Ectodermal cell (in vitro differentiated cells): ENCODE measurements at regions not wholly inside any gene's neighbourhood (a gene's known extent, or its start where the extent isn't known, plus 50 kb on each side); places are given as distances from the start of the nearest gene placed in this dataset.

Experiments used
- H3K27ac ChIP-seq: 2 replicates; pipeline ENCODE4 v1.7.0; 2013; ENCODE audit warnings: mild to moderate bottlenecking, low read depth, low read length; ENCODE audit not compliant: insufficient read depth, poor library complexity, severe bottlenecking
- H3K27me3 ChIP-seq: 2 replicates; pipeline ENCODE4 v1.7.0; 2013; ENCODE audit warnings: mild to moderate bottlenecking, low read length; ENCODE audit not compliant: insufficient read depth, control insufficient read depth, poor library complexity, severe bottlenecking
- H3K36me3 ChIP-seq: one replicate; pipeline ENCODE4 v1.7.0; 2013; ENCODE audit warnings: low read length; ENCODE audit not compliant: control insufficient read depth, insufficient read depth
- H3K4me1 ChIP-seq: one replicate; pipeline ENCODE4 v1.7.0; 2013; ENCODE audit warnings: low read length; ENCODE audit not compliant: control insufficient read depth, insufficient read depth
- H3K4me3 ChIP-seq: 2 replicates; pipeline ENCODE4 v1.7.0; 2013; ENCODE audit warnings: low read depth, low read length, control low read depth; ENCODE audit not compliant: insufficient read depth
- H3K9me3 ChIP-seq: 2 replicates; pipeline ENCODE4 v1.7.0; 2013; ENCODE audit warnings: mild to moderate bottlenecking, low read length, moderate library complexity; ENCODE audit not compliant: control insufficient read depth
- WGBS, 2 experiments: methylation state at CpG; one replicate each; pipeline ENCODE4 v1.1.7; 2013; ENCODE audit warnings: missing lambda C conversion rate in 2 of 2; 5-methylcytosine and 5-hydroxymethylcytosine counted together

DNA sequence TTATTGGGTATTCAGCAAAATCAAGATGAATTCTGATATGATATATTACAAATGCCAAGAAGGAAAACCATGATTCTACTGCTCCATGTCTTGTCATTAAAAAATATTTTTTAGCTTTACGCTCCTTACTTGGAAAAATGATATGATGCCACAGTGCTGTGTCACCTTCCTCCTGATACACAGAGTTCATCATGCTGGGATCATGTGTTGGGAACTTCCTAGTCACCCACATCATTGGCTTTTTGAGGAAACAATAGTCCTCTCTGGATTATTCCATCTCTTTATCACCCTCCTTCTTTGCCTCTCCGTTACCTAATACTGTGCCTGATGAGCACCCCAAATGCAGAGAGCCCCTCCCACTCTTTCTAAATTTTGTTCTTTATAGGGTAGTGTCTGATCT is 94.3 kb upstream of the PFN2 start:
- peaks cover 11% of the 10 kb centered on the region for H3K4me1 ChIP-seq
- no peaks in the 10 kb centered on the region for H3K36me3 ChIP-seq
- no peak overlapping the region for H3K4me3 ChIP-seq
- WGBS, 2 experiments = 93 to 95% methylated on average over 2 of the region's 2 CpGs
- H3K9me3 ChIP-seq = no peaks in the 10 kb centered on the region
- H3K27ac ChIP-seq = no peak overlapping the region
- no peaks in the 10 kb centered on the region for H3K27me3 ChIP-seq

DNA sequence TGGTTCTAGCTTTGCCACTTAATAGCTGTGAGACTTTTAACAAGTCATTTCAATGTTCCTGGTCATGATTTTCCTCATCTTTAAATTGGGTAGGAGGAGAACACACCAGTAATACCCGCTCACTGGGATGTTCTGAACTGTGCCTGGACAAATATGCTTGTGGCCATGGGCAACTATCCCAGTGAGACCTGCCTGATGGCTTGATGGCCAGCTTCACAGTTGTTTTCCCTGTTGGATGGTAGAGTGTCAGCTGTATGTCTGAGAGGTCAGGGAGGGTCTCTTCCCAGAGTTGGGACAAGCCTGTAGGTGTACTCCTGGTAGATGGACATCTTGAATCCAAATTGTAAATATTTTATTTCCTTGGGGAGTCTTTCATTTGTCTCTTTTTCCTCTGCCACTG is 92.5 kb upstream of the PFN2 start:
- Histone ChIP-seq H3K9me3 (no peaks in the 10 kb centered on the region), H3K4me1 (peaks cover 11% of the 10 kb centered on the region), H3K4me3 (no peak overlapping the region), H3K36me3 (no peaks in the 10 kb centered on the region), H3K27ac (no peak overlapping the region), H3K27me3 (no peaks in the 10 kb centered on the region)
- WGBS, 2 experiments = 98 to 100% methylated on average over 1 of the region's 1 CpG

DNA sequence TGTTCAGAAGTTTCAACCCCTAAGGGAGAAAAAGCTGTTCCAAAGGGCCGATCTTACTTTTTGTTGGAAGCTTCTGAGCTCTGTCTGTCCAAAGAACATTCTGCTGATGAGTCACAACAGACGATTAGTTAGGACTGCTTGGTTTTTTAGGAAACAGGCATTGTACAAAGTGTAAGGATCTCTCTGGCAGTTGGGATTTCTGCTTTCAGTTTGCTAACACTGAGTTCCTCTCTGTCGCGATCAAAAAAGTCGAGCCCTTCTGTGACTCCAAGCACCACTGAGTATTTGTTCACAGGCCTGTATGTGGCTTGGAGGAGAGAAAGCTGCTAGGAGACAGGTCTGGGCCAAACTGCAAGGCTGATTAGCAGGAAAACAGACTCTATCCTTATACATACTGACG is 91.8 kb upstream of the PFN2 start:
- Histone ChIP-seq H3K27ac (no peak overlapping the region), H3K36me3 (no peaks in the 10 kb centered on the region), H3K27me3 (no peaks in the 10 kb centered on the region), H3K9me3 (no peaks in the 10 kb centered on the region), H3K4me3 (no peak overlapping the region), H3K4me1 (peaks cover 11% of the 10 kb centered on the region)
- WGBS, 2 experiments = 69 to 76% methylated on average over 6 of the region's 6 CpGs

DNA sequence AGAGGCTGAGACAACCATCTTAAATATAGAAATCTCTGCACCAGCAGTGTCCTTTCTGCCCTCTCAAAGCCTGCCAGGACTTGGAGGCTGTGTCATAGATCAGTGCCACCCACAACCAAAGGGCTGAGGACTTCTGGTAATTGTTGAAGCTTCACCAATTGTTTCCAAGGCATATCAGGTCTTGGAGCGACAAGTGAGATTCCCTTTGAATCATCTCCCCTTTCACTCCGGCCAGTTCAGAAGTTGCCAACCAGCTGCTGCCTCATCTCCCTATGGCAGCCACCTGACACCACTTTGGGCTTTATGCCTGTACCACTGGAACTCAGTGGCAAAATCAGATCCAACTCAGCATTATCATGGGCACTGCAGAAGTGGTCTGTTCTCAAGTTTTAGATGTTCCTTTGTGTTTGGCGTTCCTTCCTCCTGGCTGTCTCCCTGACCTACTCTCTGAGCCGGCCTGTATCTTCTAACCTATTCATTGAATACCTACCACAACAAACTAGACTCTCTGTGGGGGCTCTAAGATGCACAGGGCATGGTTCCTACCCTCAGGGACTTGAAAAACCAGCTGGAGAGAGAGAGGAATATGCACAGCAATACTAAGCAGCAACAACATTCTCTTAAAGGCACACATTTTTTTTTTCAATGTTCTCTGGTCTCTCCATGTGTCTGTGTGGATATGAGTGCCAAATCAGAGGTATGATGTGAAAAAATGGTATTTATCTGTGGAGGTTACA is 90.8 kb upstream of the PFN2 start:
- 84 to 92% methylated on average over 4 of the region's 4 CpGs for WGBS, 2 experiments
- Histone ChIP-seq H3K9me3 (no peaks in the 10 kb centered on the region), H3K4me3 (no peak overlapping the region), H3K4me1 (peaks cover 11% of the 10 kb centered on the region), H3K27me3 (no peaks in the 10 kb centered on the region), H3K36me3 (no peaks in the 10 kb centered on the region), H3K27ac (no peak overlapping the region)

DNA sequence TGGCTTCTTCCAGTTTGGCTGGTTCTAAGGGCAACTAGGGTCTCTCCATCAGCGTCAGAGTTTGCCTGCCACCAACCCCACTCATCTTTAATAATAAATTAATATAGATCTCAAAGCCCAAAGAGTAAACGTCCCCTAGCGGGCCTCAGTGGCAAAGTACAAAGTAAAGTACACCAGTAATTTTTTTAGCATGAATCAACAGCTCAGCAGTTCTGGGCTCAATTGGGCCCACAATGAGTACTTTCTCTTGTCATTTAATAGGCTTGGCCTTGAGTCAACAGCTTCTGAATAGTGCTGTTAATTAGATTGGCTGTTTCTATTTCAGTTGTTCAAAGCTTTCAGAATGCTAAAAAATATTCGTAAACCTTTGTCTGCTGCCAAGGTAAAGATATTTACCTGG is 89.0 kb upstream of the PFN2 start:
- Histone ChIP-seq H3K9me3 (no peaks in the 10 kb centered on the region), H3K36me3 (no peaks in the 10 kb centered on the region), H3K4me3 (no peak overlapping the region), H3K27ac (no peak overlapping the region), H3K27me3 (no peaks in the 10 kb centered on the region), H3K4me1 (peaks cover 11% of the 10 kb centered on the region)
- 90 to 97% methylated on average over 4 of the region's 4 CpGs for WGBS, 2 experiments

DNA sequence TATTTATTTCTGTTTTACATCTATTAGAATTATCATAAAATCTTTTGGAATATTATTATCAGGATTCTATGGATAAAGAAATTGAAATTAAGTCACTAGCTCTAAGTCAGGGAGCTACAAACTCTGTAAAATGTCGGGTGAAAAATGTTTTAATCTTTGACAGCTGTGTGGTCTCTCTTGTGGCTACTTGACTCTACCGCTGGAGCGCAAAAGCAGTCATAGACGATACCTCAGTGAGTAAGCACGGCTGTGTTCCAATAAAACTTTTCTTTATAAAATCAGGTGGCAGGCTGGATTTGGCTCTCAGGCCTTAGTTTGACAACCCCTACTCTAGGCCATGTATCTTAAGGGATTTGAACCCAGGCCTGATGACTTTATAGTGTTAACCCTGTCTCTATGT is 88.5 kb upstream of the PFN2 start:
- 75 to 79% methylated on average over 5 of the region's 5 CpGs for WGBS, 2 experiments
- H3K27ac ChIP-seq = no peak overlapping the region

DNA sequence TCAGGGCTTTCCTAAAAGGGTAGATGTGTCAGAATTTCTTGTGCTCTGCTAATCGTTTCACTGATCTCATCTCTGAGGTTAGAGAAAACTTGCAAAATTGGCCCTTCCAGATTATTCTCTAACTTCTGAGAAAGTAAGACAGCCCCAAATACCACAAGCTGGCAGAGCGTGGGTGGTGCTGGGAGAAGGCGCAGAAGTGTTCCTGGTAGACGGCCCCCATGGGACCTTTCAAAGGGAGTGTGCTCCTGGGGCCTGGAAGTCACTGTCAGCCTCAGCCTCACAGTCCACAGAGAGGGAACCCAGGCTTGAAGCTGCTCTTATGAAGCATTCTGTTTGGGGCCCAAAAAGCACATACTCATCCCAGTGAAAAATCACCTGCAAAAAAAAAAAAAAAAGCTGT is 86.5 kb upstream of the PFN2 start:
- Histone ChIP-seq H3K27me3 (no peaks in the 10 kb centered on the region), H3K36me3 (no peaks in the 10 kb centered on the region), H3K4me3 (no peak overlapping the region), H3K9me3 (no peaks in the 10 kb centered on the region), H3K4me1 (peaks cover 7% of the 10 kb centered on the region), H3K27ac (no peak overlapping the region)
- WGBS, 2 experiments = 93% methylated on average over 4 of the region's 4 CpGs

More for the DNA sequence above, 88.5 kb upstream of the PFN2 start:
- Histone ChIP-seq H3K9me3 (no peaks in the 10 kb centered on the region), H3K36me3 (no peaks in the 10 kb centered on the region), H3K4me3 (no peak overlapping the region), H3K27me3 (no peaks in the 10 kb centered on the region), H3K4me1 (peaks cover 11% of the 10 kb centered on the region)

DNA sequence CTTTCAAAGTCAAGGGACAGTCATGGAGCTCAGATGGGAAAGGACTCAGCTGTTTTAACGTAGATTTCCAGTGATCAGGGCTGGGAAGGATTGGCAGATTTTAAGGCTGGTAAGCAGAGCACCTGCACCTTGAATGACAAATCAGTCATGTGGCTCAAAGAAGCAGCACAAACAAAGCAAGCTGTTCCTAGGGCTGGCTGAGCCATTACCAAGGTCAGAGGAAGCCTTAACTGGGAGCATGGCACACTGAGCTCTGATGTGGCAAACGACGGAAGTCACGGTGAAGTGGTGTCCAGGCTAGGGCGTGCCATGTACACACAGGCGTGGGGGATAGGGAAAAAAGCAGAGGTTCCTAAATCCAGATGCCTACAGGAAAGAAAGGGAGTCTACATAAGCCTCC is 84.6 kb upstream of the PFN2 start:
- 85 to 86% methylated on average over 6 of the region's 6 CpGs for WGBS, 2 experiments
- no peak overlapping the region for H3K4me3 ChIP-seq
- no peaks in the 10 kb centered on the region for H3K27me3 ChIP-seq

DNA sequence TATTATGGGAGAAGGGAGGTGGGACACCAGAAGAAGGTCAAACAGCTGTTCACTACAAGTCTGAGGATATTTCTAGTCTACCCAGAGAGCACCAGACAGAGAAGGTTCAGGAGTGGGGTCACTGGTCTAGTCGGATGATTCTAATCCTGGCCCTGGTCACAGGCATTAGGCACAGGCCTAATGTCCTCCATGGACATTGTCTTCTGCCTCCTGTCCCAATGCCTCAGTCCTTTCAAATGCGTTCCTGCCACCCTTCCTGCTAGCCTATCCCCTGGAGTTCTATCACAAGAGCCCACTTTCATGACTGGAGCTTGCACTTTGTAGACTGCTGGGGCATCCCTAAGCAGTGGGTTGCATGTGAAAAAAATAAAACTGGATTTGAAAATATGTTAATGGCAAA is 83.9 kb upstream of the PFN2 start:
- Histone ChIP-seq H3K9me3 (no peaks in the 10 kb centered on the region), H3K27ac (no peak overlapping the region), H3K36me3 (no peaks in the 10 kb centered on the region), H3K27me3 (no peaks in the 10 kb centered on the region), H3K4me3 (no peak overlapping the region), H3K4me1 (no peaks in the 10 kb centered on the region)
- WGBS, 2 experiments = 91 to 92% methylated on average over 2 of the region's 2 CpGs

More for the DNA sequence above, 84.6 kb upstream of the PFN2 start:
- Histone ChIP-seq H3K36me3 (no peaks in the 10 kb centered on the region), H3K9me3 (no peaks in the 10 kb centered on the region), H3K27ac (no peak overlapping the region), H3K4me1 (no peaks in the 10 kb centered on the region)

DNA sequence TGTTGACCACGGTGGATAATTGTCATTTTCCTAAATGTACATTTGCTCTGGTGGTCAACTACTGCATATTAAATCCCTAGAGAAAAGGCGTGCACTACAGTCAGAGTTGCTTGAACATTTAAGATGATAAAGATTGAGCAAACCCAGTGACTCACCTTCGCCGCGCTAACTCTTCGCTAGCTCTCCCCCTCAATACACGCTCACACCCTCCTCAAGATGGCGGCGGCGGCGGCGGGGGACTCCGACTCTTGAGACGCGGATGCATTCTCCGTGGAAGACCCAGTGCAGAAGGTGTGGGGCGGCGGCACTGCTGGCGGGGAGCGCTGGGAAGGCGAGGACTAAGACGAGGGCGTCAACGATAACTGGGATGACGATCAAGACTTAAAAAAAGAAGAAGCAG is 79.8 kb upstream of the PFN2 start:
- H3K27me3 ChIP-seq = no peaks in the 10 kb centered on the region
- no peak overlapping the region for H3K4me3 ChIP-seq
- no peaks in the 10 kb centered on the region for H3K36me3 ChIP-seq
- H3K27ac ChIP-seq = no peak overlapping the region
- H3K4me1 ChIP-seq = no peaks in the 10 kb centered on the region
- no peaks in the 10 kb centered on the region for H3K9me3 ChIP-seq
- 94 to 96% methylated on average over 25 of the region's 25 CpGs for WGBS, 2 experiments

DNA sequence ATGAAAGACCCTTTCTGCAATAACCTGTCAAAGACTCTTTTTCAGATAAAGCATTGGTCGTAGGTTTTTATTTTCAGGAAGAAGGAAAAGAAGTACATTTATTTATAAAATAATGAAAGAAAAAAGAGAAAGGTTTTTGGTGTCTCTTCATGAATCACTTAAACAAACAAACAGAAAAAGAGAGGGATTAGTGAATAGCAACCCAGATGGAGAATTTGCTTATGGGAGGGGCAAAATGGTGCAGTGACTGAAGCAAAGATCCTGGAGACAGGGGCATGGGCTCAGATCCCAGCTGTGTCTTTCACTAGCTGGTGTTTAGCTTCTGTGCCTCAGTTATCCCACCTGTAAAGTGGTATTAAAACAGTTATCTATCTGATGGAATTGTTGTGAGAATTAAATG is 78.6 kb upstream of the PFN2 start:
- H3K27ac ChIP-seq = no peak overlapping the region
- WGBS, 2 experiments = no CpG with 5 or more reads among the region's 1 CpG
- H3K9me3 ChIP-seq = no peaks in the 10 kb centered on the region
- H3K27me3 ChIP-seq = no peaks in the 10 kb centered on the region
- no peaks in the 10 kb centered on the region for H3K4me1 ChIP-seq
- H3K4me3 ChIP-seq = no peak overlapping the region
- no peaks in the 10 kb centered on the region for H3K36me3 ChIP-seq
